Breast epithelium (tissue), 3 donors: ENCODE measurements at regions not wholly inside any gene's neighbourhood (a gene's known extent, or its start where the extent isn't known, plus 50 kb on each side); places are given as distances from the start of the nearest gene placed in this dataset.

Experiments
- CTCF ChIP-seq, 3 donors: fragments of 450-650 bp; IDR thresholded peaks; one replicate each; pipeline ENCODE4 v1.5.1; 2016 to 2017; ENCODE audit warnings: antibody characterized with exemption in 3 of 3, mild to moderate bottlenecking in 3 of 3, moderate library complexity in 3 of 3
- POLR2AphosphoS5 ChIP-seq, 3 donors: sonication (generic); formaldehyde crosslinking; IDR thresholded peaks; one replicate each; pipeline ENCODE4 v1.6.1; 2017; ENCODE audit warnings: antibody characterized with exemption in 3 of 3

GRCh38 chr3:104536715-104537114 is 830.0 kb upstream of the ALCAM start:
- no peak for TF ChIP-seq CTCF (IDR thresholded peaks at IDR 0.05)
- TF ChIP-seq POLR2AphosphoS5 (IDR thresholded peaks at IDR 0.05): no peak
